ENCODE measurements at regions not wholly inside any gene's neighbourhood (a gene's known extent, or its start where the extent isn't known, plus 50 kb on each side); places are given as distances from the start of the nearest gene placed in this dataset.

GRCh38 chr5:3654515-3654914 lies 58.9 kb downstream of the IRX1 start:
- peaks cover 0 to 5% (median 0%) of the 10 kb centered on the region in 5 donors for H3K36me3 Mint-ChIP-seq
- H3K4me1 Mint-ChIP-seq: no peaks in the 10 kb centered on the region
- Histone ChIP-seq H3K36me3 (ENCODE audit: control insufficient read depth in 2 of 3, insufficient read depth in 3 of 3, low read length in 3 of 3) (no peaks in the 10 kb centered on the region), H3K9me3 (ENCODE audit: control insufficient read depth in 2 of 3, low read length in 3 of 3) (no peaks in the 10 kb centered on the region), H3K27me3 (ENCODE audit: control insufficient read depth in 2 of 2, insufficient read depth in 2 of 2, low read length in 2 of 2) (no peaks in the 10 kb centered on the region), H3K4me3 (ENCODE audit: low read length) (no peak overlapping the region), H3K4me1 (ENCODE audit: control insufficient read depth in 2 of 2, insufficient read depth in 2 of 2, low read length in 2 of 2) (no peaks in the 10 kb centered on the region), H3K27ac (ENCODE audit: low read depth, low read length) (no peak overlapping the region)
- peaks cover 0 to 6% (median 0%) of the 10 kb centered on the region in 5 donors for H3K27me3 Mint-ChIP-seq
- ATAC-seq (no peak), DNase-seq (no peak)
- intact Hi-C loops (cut with micrococcal nuclease): no loop called here
- peaks cover 0 to 13% (median 0%) of the 10 kb centered on the region in 11 donors for H3K9me3 Mint-ChIP-seq
- no peak overlapping the region for H3K4me3 Mint-ChIP-seq
- ChIA-PET POLR2A (no interaction called here), CTCF (no interaction called here)
- no peak overlapping the region for H3K27ac Mint-ChIP-seq

GRCh38 chr5:3656803-3657202 lies 61.2 kb downstream of the IRX1 start:
- H3K27me3 ChIP-seq (ENCODE audit: control insufficient read depth in 2 of 2, insufficient read depth in 2 of 2, low read length in 2 of 2): no peaks in the 10 kb centered on the region
- ATAC-seq: no peak
- no peaks in the 10 kb centered on the region for H3K9me3 ChIP-seq (ENCODE audit: control insufficient read depth in 2 of 3, low read length in 3 of 3)
- CTCF ChIA-PET: no interaction called here
- POLR2A ChIA-PET: no interaction called here
- intact Hi-C loops (cut with micrococcal nuclease): no loop called here
- H3K27ac ChIP-seq (ENCODE audit: low read depth, low read length): no peak overlapping the region
- Mint-ChIP-seq H3K27ac (no peak overlapping the region), H3K4me1 (no peaks in the 10 kb centered on the region), H3K27me3 (peaks cover 0 to 4% (median 0%) of the 10 kb centered on the region in 5 donors), H3K9me3 (peaks cover 0 to 11% (median 0%) of the 10 kb centered on the region in 11 donors), H3K36me3 (no peaks in the 10 kb centered on the region), H3K4me3 (no peak overlapping the region)
- H3K36me3 ChIP-seq (ENCODE audit: control insufficient read depth in 2 of 3, insufficient read depth in 3 of 3, low read length in 3 of 3): no peaks in the 10 kb centered on the region
- H3K4me3 ChIP-seq (ENCODE audit: low read length): no peak overlapping the region
- no peak for DNase-seq
- H3K4me1 ChIP-seq (ENCODE audit: control insufficient read depth in 2 of 2, insufficient read depth in 2 of 2, low read length in 2 of 2): no peaks in the 10 kb centered on the region

DNA sequence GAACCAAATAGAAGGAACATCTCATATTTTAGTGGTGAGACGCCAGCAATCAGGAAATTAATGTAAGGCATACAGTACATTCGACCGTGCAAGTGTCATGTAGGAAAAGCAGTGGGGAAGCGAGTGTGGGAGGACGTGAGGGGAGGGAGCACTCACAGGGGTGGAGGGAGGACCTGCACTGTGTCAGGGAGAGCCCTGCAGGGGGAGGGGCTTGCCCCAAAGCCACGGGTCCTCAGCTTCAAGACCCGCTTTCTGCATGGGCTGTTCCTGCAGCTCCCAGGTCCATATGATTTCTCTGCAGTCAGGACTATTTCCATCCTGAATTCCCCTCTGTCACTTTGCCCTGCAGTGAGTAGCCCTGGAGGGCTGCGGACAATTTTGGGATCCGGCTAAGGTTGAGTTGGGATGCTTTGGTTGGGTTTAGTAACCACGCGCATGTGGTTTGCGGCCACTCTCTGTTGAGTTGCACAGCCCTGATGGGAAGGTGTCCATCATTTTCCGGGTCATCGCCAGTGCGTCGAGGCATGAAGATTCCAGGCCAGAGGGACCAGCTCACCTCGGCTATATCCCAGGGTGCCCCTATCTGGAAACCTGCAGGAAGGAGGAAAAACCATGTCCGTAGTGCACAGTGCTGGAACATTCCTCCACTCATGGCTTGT lies 61.9 kb downstream of the IRX1 start:
- intact Hi-C loops (cut with micrococcal nuclease): no loop called here
- ATAC-seq (no peak), DNase-seq (no peak)
- ChIA-PET POLR2A (no interaction called here), CTCF (no interaction called here)
- no peaks in the 10 kb centered on the region for H3K4me1 ChIP-seq (ENCODE audit: control insufficient read depth in 2 of 2, insufficient read depth in 2 of 2, low read length in 2 of 2)
- no peaks in the 10 kb centered on the region for H3K36me3 Mint-ChIP-seq
- H3K27me3 Mint-ChIP-seq: peaks cover 0 to 4% (median 0%) of the 10 kb centered on the region in 5 donors
- H3K27me3 ChIP-seq (ENCODE audit: control insufficient read depth in 2 of 2, insufficient read depth in 2 of 2, low read length in 2 of 2): no peaks in the 10 kb centered on the region
- H3K4me1 Mint-ChIP-seq: no peaks in the 10 kb centered on the region
- no peak overlapping the region for H3K27ac Mint-ChIP-seq
- H3K27ac ChIP-seq (ENCODE audit: low read depth, low read length): no peak overlapping the region
- H3K4me3 Mint-ChIP-seq: no peak overlapping the region
- no peaks in the 10 kb centered on the region for H3K9me3 ChIP-seq (ENCODE audit: control insufficient read depth in 2 of 3, low read length in 3 of 3)
- H3K4me3 ChIP-seq (ENCODE audit: low read length): no peak overlapping the region
- no peaks in the 10 kb centered on the region for H3K36me3 ChIP-seq (ENCODE audit: control insufficient read depth in 2 of 3, insufficient read depth in 3 of 3, low read length in 3 of 3)
- peaks cover 0 to 11% (median 0%) of the 10 kb centered on the region in 11 donors for H3K9me3 Mint-ChIP-seq

DNA sequence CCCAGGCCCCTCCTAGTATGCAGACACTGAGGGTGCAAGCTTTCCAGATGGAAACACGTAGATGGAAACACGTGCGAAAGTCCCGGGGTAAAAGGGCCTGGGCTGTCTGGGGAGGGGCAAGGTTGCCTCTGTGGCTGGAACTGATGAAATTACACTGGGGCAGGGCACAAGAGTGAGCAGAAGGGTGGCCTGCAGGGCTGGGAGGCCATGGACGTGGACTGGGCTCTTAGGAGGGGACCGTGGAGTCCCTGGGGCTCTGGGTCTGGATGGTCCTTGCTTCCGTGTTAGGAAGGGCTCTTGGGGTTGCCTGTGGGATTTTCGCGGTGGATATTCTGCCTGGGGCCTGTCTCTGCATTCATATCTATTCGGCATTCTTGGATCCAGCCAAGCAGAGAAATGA lies 63.3 kb downstream of the IRX1 start:
- Mint-ChIP-seq H3K27me3 (peaks cover 0 to 4% (median 0%) of the 10 kb centered on the region in 5 donors), H3K27ac (no peak overlapping the region), H3K36me3 (no peaks in the 10 kb centered on the region), H3K4me3 (no peak overlapping the region), H3K4me1 (no peaks in the 10 kb centered on the region), H3K9me3 (peaks cover 0 to 7% (median 0%) of the 10 kb centered on the region in 11 donors)
- no peak overlapping the region for H3K4me3 ChIP-seq (ENCODE audit: low read length)
- H3K9me3 ChIP-seq (ENCODE audit: control insufficient read depth in 2 of 3, low read length in 3 of 3): no peaks in the 10 kb centered on the region
- POLR2A ChIA-PET: no interaction called here
- no peaks in the 10 kb centered on the region for H3K27me3 ChIP-seq (ENCODE audit: control insufficient read depth in 2 of 2, insufficient read depth in 2 of 2, low read length in 2 of 2)
- CTCF ChIA-PET: no interaction called here
- no peaks in the 10 kb centered on the region for H3K4me1 ChIP-seq (ENCODE audit: control insufficient read depth in 2 of 2, insufficient read depth in 2 of 2, low read length in 2 of 2)
- intact Hi-C loops (cut with micrococcal nuclease): no loop called here
- DNase-seq: no peak
- ATAC-seq: no peak
- no peaks in the 10 kb centered on the region for H3K36me3 ChIP-seq (ENCODE audit: control insufficient read depth in 2 of 3, insufficient read depth in 3 of 3, low read length in 3 of 3)
- no peak overlapping the region for H3K27ac ChIP-seq (ENCODE audit: low read depth, low read length)

GRCh38 chr5:3659907-3660306 lies 64.3 kb downstream of the IRX1 start:
- Histone ChIP-seq H3K36me3 (ENCODE audit: control insufficient read depth in 2 of 3, insufficient read depth in 3 of 3, low read length in 3 of 3) (no peaks in the 10 kb centered on the region), H3K27ac (ENCODE audit: low read depth, low read length) (no peak overlapping the region), H3K27me3 (ENCODE audit: control insufficient read depth in 2 of 2, insufficient read depth in 2 of 2, low read length in 2 of 2) (no peaks in the 10 kb centered on the region), H3K9me3 (ENCODE audit: control insufficient read depth in 2 of 3, low read length in 3 of 3) (no peaks in the 10 kb centered on the region), H3K4me3 (ENCODE audit: low read length) (no peak overlapping the region), H3K4me1 (ENCODE audit: control insufficient read depth in 2 of 2, insufficient read depth in 2 of 2, low read length in 2 of 2) (no peaks in the 10 kb centered on the region)
- DNase-seq (no peak), ATAC-seq (no peak)
- Mint-ChIP-seq H3K27ac (no peak overlapping the region), H3K4me1 (no peaks in the 10 kb centered on the region), H3K9me3 (peaks cover 0 to 5% (median 0%) of the 10 kb centered on the region in 11 donors), H3K4me3 (no peak overlapping the region), H3K36me3 (no peaks in the 10 kb centered on the region), H3K27me3 (peaks cover 0 to 4% (median 0%) of the 10 kb centered on the region in 5 donors)
- intact Hi-C loops (cut with micrococcal nuclease): no loop called here
- CTCF ChIA-PET: no interaction called here
- POLR2A ChIA-PET: no interaction called here

GRCh38 chr5:3660630-3661029 lies 65.0 kb downstream of the IRX1 start:
- Histone ChIP-seq H3K4me1 (ENCODE audit: control insufficient read depth in 2 of 2, insufficient read depth in 2 of 2, low read length in 2 of 2) (no peaks in the 10 kb centered on the region), H3K9me3 (ENCODE audit: control insufficient read depth in 2 of 3, low read length in 3 of 3) (no peaks in the 10 kb centered on the region), H3K4me3 (ENCODE audit: low read length) (no peak overlapping the region), H3K36me3 (ENCODE audit: control insufficient read depth in 2 of 3, insufficient read depth in 3 of 3, low read length in 3 of 3) (no peaks in the 10 kb centered on the region), H3K27me3 (ENCODE audit: control insufficient read depth in 2 of 2, insufficient read depth in 2 of 2, low read length in 2 of 2) (no peaks in the 10 kb centered on the region), H3K27ac (ENCODE audit: low read depth, low read length) (no peak overlapping the region)
- Mint-ChIP-seq H3K27ac (no peak overlapping the region), H3K27me3 (peaks cover 0 to 4% (median 0%) of the 10 kb centered on the region in 5 donors), H3K4me3 (no peak overlapping the region), H3K36me3 (no peaks in the 10 kb centered on the region), H3K4me1 (no peaks in the 10 kb centered on the region), H3K9me3 (peaks cover 0 to 5% (median 0%) of the 10 kb centered on the region in 11 donors)
- DNase-seq (no peak), ATAC-seq (no peak)
- POLR2A ChIA-PET: no interaction called here
- intact Hi-C loops (cut with micrococcal nuclease): no loop called here
- CTCF ChIA-PET: no interaction called here

- H3K9me3 ChIP-seq (ENCODE audit: control insufficient read depth in 2 of 3, low read length in 3 of 3): no peaks in the 10 kb centered on the region
- no peak overlapping the region for H3K4me3 Mint-ChIP-seq
- no peaks in the 10 kb centered on the region for H3K27me3 ChIP-seq (ENCODE audit: control insufficient read depth in 2 of 2, insufficient read depth in 2 of 2, low read length in 2 of 2)
- H3K27me3 Mint-ChIP-seq: peaks cover 0 to 4% (median 0%) of the 10 kb centered on the region in 5 donors
- peaks cover 0 to 5% (median 0%) of the 10 kb centered on the region in 11 donors for H3K9me3 Mint-ChIP-seq
- no peak for ATAC-seq
- no peaks in the 10 kb centered on the region for H3K4me1 Mint-ChIP-seq
- no peaks in the 10 kb centered on the region for H3K36me3 Mint-ChIP-seq
- H3K27ac ChIP-seq (ENCODE audit: low read depth, low read length): no peak overlapping the region
- CTCF ChIA-PET: no interaction called here
- intact Hi-C loops (cut with micrococcal nuclease): no loop called here
- H3K4me3 ChIP-seq (ENCODE audit: low read length): no peak overlapping the region
- DNase-seq: no peak
- H3K27ac Mint-ChIP-seq: no peak overlapping the region
- no peaks in the 10 kb centered on the region for H3K4me1 ChIP-seq (ENCODE audit: control insufficient read depth in 2 of 2, insufficient read depth in 2 of 2, low read length in 2 of 2)
- POLR2A ChIA-PET: no interaction called here
- H3K36me3 ChIP-seq (ENCODE audit: control insufficient read depth in 2 of 3, insufficient read depth in 3 of 3, low read length in 3 of 3): no peaks in the 10 kb centered on the region
Measured at GRCh38 chr5:3661755-3662296, 66.2 kb downstream of the IRX1 start.
